H1 (cell line): ENCODE measurements at regions not wholly inside any gene's neighbourhood (a gene's known extent, or its start where the extent isn't known, plus 50 kb on each side); places are given as distances from the start of the nearest gene placed in this dataset.

Experiments
- CTCF ChIA-PET: fragments of 300-600 bp; sonication (Branson Sonifier 250); formaldehyde crosslinking; loops from one replicate; lab custom pipeline; 2021; ENCODE audit not compliant: partially characterized antibody; lab: Charles Lee
- POLR2A ChIA-PET: fragments of 300-600 bp; sonication (Branson Sonifier 250); formaldehyde crosslinking; loops from one replicate; lab custom pipeline; 2021; ENCODE audit warnings: inconsistent platforms; ENCODE audit not compliant: partially characterized antibody; lab: Charles Lee
- DNase-seq, 2 experiments: peaks; one replicate each; pipeline versions ENCODE4 v3.0.0 to v3.0.0-alpha.2; 2010 to 2022; ENCODE audit warnings: low spot score in 2 of 2, low read depth in 1 of 2, mixed read lengths in 1 of 2
- FAIRE-seq: peaks from 2 replicates; lab custom pipeline; 2011; peaks lifted over from hg19 to GRCh38; lab: Jason Lieb, UNC
- H2AFZ ChIP-seq: 2 replicates; pipeline ENCODE4 v1.8.1; 2012; ENCODE audit warnings: low read length, inconsistent platforms
- H2AK5ac ChIP-seq: 2 replicates; pipeline ENCODE4 v1.6.1; 2013; ENCODE audit warnings: low read depth, low read length
- H2BK120ac ChIP-seq: replicated peaks from 2 replicates; pipeline ENCODE3; 2013; ENCODE audit warnings: low read depth, low read length, inconsistent platforms
- H2BK12ac ChIP-seq: 2 replicates; pipeline ENCODE4 v1.6.1; 2013; ENCODE audit warnings: low read depth, low read length
- H2BK15ac ChIP-seq: 2 replicates; pipeline ENCODE4 v1.6.1; 2013; ENCODE audit warnings: low read length
- H2BK20ac ChIP-seq: 2 replicates; pipeline ENCODE4 v1.6.1; 2013; ENCODE audit warnings: low read length
- H2BK5ac ChIP-seq: 2 replicates; pipeline ENCODE4 v1.6.1; 2013; ENCODE audit warnings: low read depth, low read length
- H3K14ac ChIP-seq: 2 replicates; pipeline ENCODE4 v1.6.1; 2013; ENCODE audit warnings: inconsistent platforms; ENCODE audit not compliant: insufficient read length
- H3K18ac ChIP-seq: 2 replicates; pipeline ENCODE4 v1.6.1; 2013; ENCODE audit warnings: low read length; ENCODE audit errors: extremely low read depth
- H3K23ac ChIP-seq: 2 replicates; pipeline ENCODE4 v1.6.1; 2013; ENCODE audit warnings: inconsistent platforms; ENCODE audit not compliant: insufficient read length
- H3K23me2 ChIP-seq: 2 replicates; pipeline ENCODE4 v1.6.1; 2013; ENCODE audit warnings: low read depth, low read length
- H3K27ac ChIP-seq: 2 replicates; pipeline ENCODE4 v1.6.1; 2011; ENCODE audit warnings: low read depth, low read length, inconsistent platforms
- H3K27me3 ChIP-seq, 4 experiments: replicated peaks in 1 of 4; 1 replicate in 1 of 4; 2 replicates in 3 of 4; pipeline versions ENCODE4 v1.6.1 to v1.8.1; 2011 to 2013; ENCODE audit warnings: low read length in 3 of 4, mild to moderate bottlenecking in 3 of 4, inconsistent platforms in 2 of 4, mixed read lengths in 2 of 4, moderate library complexity in 1 of 4; ENCODE audit not compliant: control insufficient read depth in 3 of 4, insufficient read depth in 3 of 4; ENCODE audit errors: extremely low read depth in 1 of 4
- H3K36me3 ChIP-seq, 4 experiments: 2 replicates each; pipeline versions ENCODE4 v1.6.1 to v1.8.1; 2011 to 2013; ENCODE audit warnings: mild to moderate bottlenecking in 4 of 4, low read length in 3 of 4, moderate library complexity in 2 of 4, control low read depth in 1 of 4, inconsistent platforms in 1 of 4; ENCODE audit not compliant: insufficient read depth in 4 of 4, control insufficient read depth in 2 of 4
- H3K4ac ChIP-seq: replicated peaks from 2 replicates; pipeline ENCODE3; 2013; ENCODE audit warnings: low read length, low read depth, mixed read lengths, inconsistent platforms; ENCODE audit not compliant: insufficient read length
- H3K4me1 ChIP-seq, 4 experiments: replicated peaks in 1 of 4; 1 replicate in 1 of 4; 2 replicates in 3 of 4; pipeline versions ENCODE4 v1.6.1 to v1.8.1; 2011 to 2013; ENCODE audit warnings: low read length in 3 of 4, inconsistent platforms in 2 of 4, mixed read lengths in 1 of 4; ENCODE audit not compliant: insufficient read depth in 4 of 4, control insufficient read depth in 3 of 4
- H3K4me2 ChIP-seq, 2 experiments: 2 replicates each; pipeline versions ENCODE4 v1.6.1 to v1.8.1; 2011 to 2013; ENCODE audit warnings: low read depth in 2 of 2, low read length in 2 of 2, control low read depth in 1 of 2, inconsistent platforms in 1 of 2, mild to moderate bottlenecking in 1 of 2; ENCODE audit not compliant: insufficient read depth in 1 of 2
- H3K4me3 ChIP-seq, 4 experiments: fragments of 200-600, 300-600 bp in 1 of 4; sonication (generic), shearing (Covaris generic), sonication (Bioruptor Twin) in 1 of 4; 2 replicates each; pipeline versions ENCODE4 v1.5.1 to v1.8.1; 2011 to 2016; ENCODE audit warnings: low read length in 4 of 4, low read depth in 3 of 4, control low read depth in 2 of 4, inconsistent platforms in 2 of 4, mild to moderate bottlenecking in 2 of 4, mixed read lengths in 1 of 4, moderate library complexity in 1 of 4; ENCODE audit not compliant: insufficient read depth in 2 of 4; ENCODE audit errors: extremely low read depth in 1 of 4
- H3K56ac ChIP-seq: replicated peaks from 2 replicates; pipeline ENCODE3; 2013; ENCODE audit warnings: low read depth, mild to moderate bottlenecking, mixed read lengths, low read length, inconsistent platforms; ENCODE audit not compliant: insufficient read length
- H3K79me1 ChIP-seq: 2 replicates; pipeline ENCODE4 v1.6.1; 2013; ENCODE audit warnings: low read depth, low read length, control low read depth
- H3K79me2 ChIP-seq, 2 experiments: 2 replicates each; pipeline versions ENCODE4 v1.6.1 to v1.8.1; 2012 to 2013; ENCODE audit warnings: low read length in 2 of 2, mild to moderate bottlenecking in 2 of 2, inconsistent platforms in 1 of 2; ENCODE audit not compliant: insufficient read depth in 2 of 2, control insufficient read depth in 1 of 2
- H3K9ac ChIP-seq, 4 experiments: replicated peaks in 1 of 4; 1 replicate in 1 of 4; 2 replicates in 3 of 4; pipeline versions ENCODE4 v1.6.1 to v1.8.1; 2011 to 2013; ENCODE audit warnings: low read depth in 3 of 4, low read length in 3 of 4, control low read depth in 2 of 4, mild to moderate bottlenecking in 2 of 4, moderate library complexity in 2 of 4, inconsistent platforms in 1 of 4; ENCODE audit errors: extremely low read depth in 1 of 4
- H3K9me3 ChIP-seq, 2 experiments: 2 replicates each; pipeline versions ENCODE4 v1.6.1 to v1.8.1; 2012 to 2013; ENCODE audit warnings: mild to moderate bottlenecking in 2 of 2, moderate library complexity in 2 of 2, control low read depth in 1 of 2, inconsistent platforms in 1 of 2, low read depth in 1 of 2, low read length in 1 of 2, mixed read lengths in 1 of 2; ENCODE audit not compliant: insufficient read depth in 2 of 2
- H4K20me1 ChIP-seq, 2 experiments: replicated peaks in 1 of 2; 2 replicates each; pipeline versions ENCODE3 to v1.8.1; 2011 to 2013; ENCODE audit warnings: inconsistent platforms in 2 of 2, low read length in 2 of 2, mild to moderate bottlenecking in 1 of 2; ENCODE audit not compliant: insufficient read depth in 2 of 2, control insufficient read depth in 1 of 2
- H4K5ac ChIP-seq: 2 replicates; pipeline ENCODE4 v1.6.1; 2013; ENCODE audit warnings: low read length, low read depth, mixed read lengths, inconsistent platforms; ENCODE audit not compliant: insufficient read length
- H4K8ac ChIP-seq: 2 replicates; pipeline ENCODE4 v1.8.0; 2013; ENCODE audit warnings: mild to moderate bottlenecking, moderate library complexity, low read length, inconsistent platforms; ENCODE audit not compliant: insufficient read depth; ENCODE audit errors: extremely low read depth
- H4K91ac ChIP-seq: replicated peaks from 2 replicates; pipeline ENCODE3; 2013; ENCODE audit warnings: low read length, mixed read lengths, inconsistent platforms; ENCODE audit not compliant: insufficient read length
- ASH2L ChIP-seq: fragments of 200-600, 300-600 bp; sonication (generic); IDR thresholded peaks from one replicate; pipeline ENCODE4 v1.7.1; 2017; ENCODE audit warnings: low read length
- CHD2 ChIP-seq: IDR thresholded peaks from 2 replicates; pipeline ENCODE4 v1.6.1; 2012; ENCODE audit warnings: low read length, improper control_type of control experiment
- NRF1 ChIP-seq: IDR thresholded peaks from 2 replicates; pipeline ENCODE4 v1.6.1; 2011; ENCODE audit warnings: mild to moderate bottlenecking, low read depth, low read length, improper control_type of control experiment
- RBBP5 ChIP-seq: IDR thresholded peaks from 2 replicates; pipeline ENCODE4 v1.7.1; 2012; ENCODE audit warnings: low read depth, mild to moderate bottlenecking, inconsistent platforms, low read length, moderate library complexity, borderline replicate concordance
- WGBS, 2 experiments: shearing (Covaris generic) in 1 of 2; methylation state at CpG; one replicate each; pipeline versions ENCODE4 v1.1.6 to v1.1.7; 2013 to 2015; ENCODE audit warnings: low lambda C conversion rate in 2 of 2, mixed read lengths in 2 of 2, inconsistent platforms in 1 of 2, low coverage in 1 of 2, missing lambda C conversion rate in 1 of 2; ENCODE audit not compliant: insufficient replicate concordance in 2 of 2, insufficient coverage in 1 of 2, insufficient read length in 1 of 2; ENCODE audit errors: extremely low coverage in 1 of 2, missing lambda C conversion rate in 1 of 2; 5-methylcytosine and 5-hydroxymethylcytosine counted together

- H3K4ac ChIP-seq, result no peak overlapping the region
- no peak overlapping the region for H2BK20ac ChIP-seq
- no peak overlapping the region for H2BK12ac ChIP-seq
- no peak overlapping the region for H3K4me3 ChIP-seq
- H3K18ac ChIP-seq, result no peak overlapping the region
- no peak overlapping the region for H2BK5ac ChIP-seq
- no peak overlapping the region for H2AFZ ChIP-seq
- no peak overlapping the region for H3K14ac ChIP-seq
- 81% methylated on average over 3 of the region's 3 CpGs; no CpG with 5 or more reads in 1 of the 2 experiments for WGBS, 2 experiments
- H4K8ac ChIP-seq, result no peak overlapping the region
- ChIA-PET POLR2A (no interaction called here), CTCF (no interaction called here)
- no peak overlapping the region for H3K23ac ChIP-seq
- H4K20me1 ChIP-seq, result no peaks in the 10 kb centered on the region
- no peak overlapping the region for H3K27ac ChIP-seq
- no peak for TF ChIP-seq ASH2L
- TF ChIP-seq CHD2, result no peak
- TF ChIP-seq NRF1, result no peak
- no peak for TF ChIP-seq RBBP5
- DNase-seq (no peak), FAIRE-seq (no peak)
- no peaks in the 10 kb centered on the region for H3K79me2 ChIP-seq
- no peak overlapping the region for H2BK120ac ChIP-seq
- no peak overlapping the region for H4K5ac ChIP-seq
- no peaks in the 10 kb centered on the region for H3K36me3 ChIP-seq
- H2BK15ac ChIP-seq, result no peak overlapping the region
- H3K56ac ChIP-seq, result no peak overlapping the region
- no peaks in the 10 kb centered on the region for H3K9me3 ChIP-seq
- H4K91ac ChIP-seq, result no peak overlapping the region
- no peak overlapping the region for H3K9ac ChIP-seq
- H3K4me1 ChIP-seq, result peaks cover 0 to 4% (median 0%) of the 10 kb centered on the region in 4 experiments; a peak in 1 of 7 replicates
- H2AK5ac ChIP-seq, result no peak overlapping the region
- H3K4me2 ChIP-seq, result no peak overlapping the region
- no peaks in the 10 kb centered on the region for H3K27me3 ChIP-seq
- no peaks in the 10 kb centered on the region for H3K23me2 ChIP-seq
- no peaks in the 10 kb centered on the region for H3K79me1 ChIP-seq
Measured at GRCh38 chr16:59274141-59274540, 540.0 kb upstream of the GOT2 start.
